HepG2 (cell line): ENCODE measurements at regions not wholly inside any gene's neighbourhood (a gene's known extent, or its start where the extent isn't known, plus 50 kb on each side); places are given as distances from the start of the nearest gene placed in this dataset.

Source experiments
- EP300 ChIP-seq, 3 experiments: sonication (generic) in 1 of 3; formaldehyde crosslinking in 1 of 3; IDR thresholded peaks; 2 replicates each; pipeline versions ENCODE4 v1.5.1 to v1.6.1; 2011 to 2020; ENCODE audit warnings: low read depth in 2 of 3, low read length in 2 of 3, borderline replicate concordance in 1 of 3, improper control_type of control experiment in 1 of 3, mild to moderate bottlenecking in 1 of 3, missing genetic modification reagents in 1 of 3, moderate library complexity in 1 of 3
- EZH2 ChIP-seq: conservative IDR thresholded peaks from 2 replicates; pipeline ENCODE4 v1.6.1; 2012; ENCODE audit warnings: mild to moderate bottlenecking, low read depth, low read length, moderate library complexity
- GABPA ChIP-seq, 2 experiments: IDR thresholded peaks; 2 replicates each; pipeline ENCODE4 v1.6.1; 2011 to 2016; ENCODE audit warnings: low read depth in 2 of 2, low read length in 1 of 2, missing biosample characterization in 1 of 2, missing genetic modification characterization in 1 of 2
- KMT2A ChIP-seq: sonication (generic); formaldehyde crosslinking; IDR thresholded peaks from 2 replicates; pipeline ENCODE4 v1.4.0; 2020; ENCODE audit warnings: missing genetic modification reagents
- NFIC ChIP-seq: IDR thresholded peaks from 2 replicates; pipeline ENCODE4 v1.6.1; 2012; ENCODE audit warnings: mild to moderate bottlenecking, low read length, inconsistent platforms
- POLR2A ChIP-seq, 2 experiments: IDR thresholded peaks; 2 replicates each; pipeline ENCODE4 v1.6.1; 2011; ENCODE audit warnings: low read depth in 2 of 2, low read length in 2 of 2, mild to moderate bottlenecking in 1 of 2, moderate library complexity in 1 of 2; ENCODE audit not compliant: insufficient read depth in 1 of 2
- RBM39 ChIP-seq: fragments of 200-400 bp; formaldehyde crosslinking; IDR thresholded peaks from one replicate; pipeline ENCODE4 v1.6.1; 2018; ENCODE audit warnings: antibody characterized with exemption, mild to moderate bottlenecking, low read depth, low read length; ENCODE audit not compliant: poor library complexity, severe bottlenecking
- RFX5 ChIP-seq: IDR thresholded peaks from 2 replicates; pipeline ENCODE4 v1.6.1; 2011; ENCODE audit warnings: low read depth, low read length, improper control_type of control experiment
- TCF12 ChIP-seq, 2 experiments: fragments of 450-650 bp in 1 of 2; sonication (generic) in 1 of 2; formaldehyde crosslinking in 1 of 2; IDR thresholded peaks; 2 replicates each; pipeline versions ENCODE4 v1.6.1 to v1.8.0; 2017 to 2022; ENCODE audit warnings: antibody characterized with exemption in 1 of 2, mild to moderate bottlenecking in 1 of 2, missing genetic modification reagents in 1 of 2, moderate library complexity in 1 of 2
- ZKSCAN1 ChIP-seq: fragments of 150-350 bp; IDR thresholded peaks from 2 replicates; pipeline ENCODE4 v1.6.1; 2014; ENCODE audit warnings: low read length
- ZNF143 ChIP-seq: sonication (generic); formaldehyde crosslinking; IDR thresholded peaks from 2 replicates; pipeline ENCODE4 v1.4.0; 2020; ENCODE audit warnings: missing genetic modification reagents

GRCh38 chr18:10090668-10091067, 176.9 kb downstream of the VAPA start:
- TF ChIP-seq TCF12 (IDR thresholded peaks at IDR 0.05), result no peak
- TF ChIP-seq TCF12 (CRISPR knock-in tag; IDR thresholded peaks at IDR 0.05), result no peak
- TF ChIP-seq ZNF143 (CRISPR knock-in tag), result no peak
- TF ChIP-seq EP300 (IDR thresholded peaks at IDR 0.05; ENCODE audit: low read depth in 2 of 2, low read length in 2 of 2), result no peak
- TF ChIP-seq EP300 (CRISPR knock-in tag; IDR thresholded peaks at IDR 0.05; ENCODE audit: borderline replicate concordance), result no peak
- no peak for TF ChIP-seq KMT2A (CRISPR knock-in tag)
- no peak for TF ChIP-seq RBM39
- TF ChIP-seq RFX5, result no peak
- no peak for TF ChIP-seq ZKSCAN1
- no peak for TF ChIP-seq POLR2A (IDR thresholded peaks at IDR 0.05; ENCODE audit: insufficient read depth in 1 of 2, low read depth in 2 of 2, low read length in 2 of 2)
- no peak for TF ChIP-seq GABPA (IDR thresholded peaks at IDR 0.05; ENCODE audit: low read depth, low read length)
- no peak for TF ChIP-seq GABPA (CRISPR knock-in tag; IDR thresholded peaks at IDR 0.05; ENCODE audit: low read depth)
- TF ChIP-seq EZH2, result no peak
- no peak for TF ChIP-seq NFIC
